Smooth muscle cell of the brain vasculature (primary cell): ENCODE measurements at regions not wholly inside any gene's neighbourhood (a gene's known extent, or its start where the extent isn't known, plus 50 kb on each side); places are given as distances from the start of the nearest gene placed in this dataset.
"Not testable (repeated sequence)": the region's sequence is repeated elsewhere in the genome, so short reads cannot be mapped to it uniquely, and the experiment has no call there.

Source experiments
- DNase-seq: peaks from one replicate; pipeline ENCODE4 v3.0.0-alpha.2; 2012; ENCODE audit warnings: low read depth, low spot score

GRCh38 chr5:96101358-96102089, 139.9 kb upstream of the ELL2 start:
- no peak for DNase-seq

- not testable (repeated sequence) for DNase-seq
Measured at GRCh38 chr5:96097488-96097887, 135.8 kb upstream of the ELL2 start.

- DNase-seq: no peak
Measured at GRCh38 chr5:96096724-96097123, 135.1 kb upstream of the ELL2 start.

GRCh38 chr5:96094904-96095303, 133.3 kb upstream of the ELL2 start:
- no peak for DNase-seq

GRCh38 chr5:96093890-96094381, 132.3 kb upstream of the ELL2 start:
- DNase-seq: no peak

GRCh38 chr5:96093340-96093739, 131.7 kb upstream of the ELL2 start:
- no peak for DNase-seq

GRCh38 chr5:96091874-96092273, 130.2 kb upstream of the ELL2 start:
- DNase-seq: no peak

- no peak for DNase-seq
Measured at GRCh38 chr5:96090215-96090614, 128.6 kb upstream of the ELL2 start.

- no peak for DNase-seq
Measured at GRCh38 chr5:96088706-96089498, 127.3 kb upstream of the ELL2 start.

GRCh38 chr5:96087939-96088338, 126.3 kb upstream of the ELL2 start:
- DNase-seq: no peak

GRCh38 chr5:96084874-96085506, 123.3 kb upstream of the ELL2 start:
- DNase-seq: no peak

- no peak for DNase-seq
Measured at GRCh38 chr5:96083361-96083881, 121.8 kb upstream of the ELL2 start.

- DNase-seq: no peak
Measured at GRCh38 chr5:96081276-96081858, 119.7 kb upstream of the ELL2 start.

GRCh38 chr5:96080557-96080956, 118.9 kb upstream of the ELL2 start:
- DNase-seq: no peak

- DNase-seq: no peak
Measured at GRCh38 chr5:96079962-96080361, 118.3 kb upstream of the ELL2 start.

GRCh38 chr5:96079075-96079474, 117.4 kb upstream of the ELL2 start:
- DNase-seq: no peak

GRCh38 chr5:96076451-96076850, 114.8 kb upstream of the ELL2 start:
- DNase-seq: no peak

GRCh38 chr5:96075579-96076289, 114.1 kb upstream of the ELL2 start:
- no peak for DNase-seq

- no peak for DNase-seq
Measured at GRCh38 chr5:96074870-96075269, 113.2 kb upstream of the ELL2 start.

GRCh38 chr5:96074460-96074859, 112.8 kb upstream of the ELL2 start:
- DNase-seq: no peak

GRCh38 chr5:96072791-96073165, 111.1 kb upstream of the ELL2 start:
- DNase-seq: no peak
